OCI-LY1 (cell line): ENCODE measurements at regions not wholly inside any gene's neighbourhood (a gene's known extent, or its start where the extent isn't known, plus 50 kb on each side); places are given as distances from the start of the nearest gene placed in this dataset.

Experiments
- CTCF ChIP-seq: fragments of 200-600 bp; sonication (generic), shearing (Covaris generic); IDR thresholded peaks from 2 replicates; pipeline ENCODE4 v1.5.1; 2017; ENCODE audit warnings: mild to moderate bottlenecking, antibody characterized with exemption, low read length, moderate library complexity, mixed read lengths
- EZH2 ChIP-seq: fragments of 200-600 bp; sonication (generic), shearing (Covaris generic); IDR thresholded peaks from 2 replicates; pipeline ENCODE4 v1.8.0; 2017; ENCODE audit warnings: borderline replicate concordance, mixed run types, mild to moderate bottlenecking, antibody characterized with exemption, low read length, moderate library complexity, mixed read lengths

- TF ChIP-seq CTCF (no peak), EZH2 (no peak)
These were observed 248.0 kb upstream of the GAS1 start for GRCh38 chr9:87195306-87195705.
